Fibroblast of lung (primary cell): ENCODE measurements at regions not wholly inside any gene's neighbourhood (a gene's known extent, or its start where the extent isn't known, plus 50 kb on each side); places are given as distances from the start of the nearest gene placed in this dataset.

Experiments
- DNase-seq, 2 donors: peaks; one replicate each; pipeline versions ENCODE4 v3.0.0 to v3.0.0-alpha.2; 2010; ENCODE audit warnings: low read depth in 2 of 2
- H2AFZ ChIP-seq: 2 replicates; pipeline ENCODE4 v1.5.1; 2012; ENCODE audit warnings: low read length, control low read depth, inconsistent platforms
- H3K27ac ChIP-seq: 2 replicates; pipeline ENCODE4 v1.5.1; 2011; ENCODE audit warnings: low read length, control low read depth; ENCODE audit not compliant: insufficient read depth
- H3K27me3 ChIP-seq: 2 replicates; pipeline ENCODE4 v1.5.1; 2011; ENCODE audit warnings: mild to moderate bottlenecking, low read length; ENCODE audit not compliant: control insufficient read depth, insufficient read depth
- H3K36me3 ChIP-seq: 2 replicates; pipeline ENCODE4 v1.5.1; 2011; ENCODE audit warnings: low read length; ENCODE audit not compliant: control insufficient read depth, insufficient read depth
- H3K4me1 ChIP-seq: 2 replicates; pipeline ENCODE4 v1.5.1; 2011; ENCODE audit warnings: low read length; ENCODE audit not compliant: control insufficient read depth, insufficient read depth; ENCODE audit errors: extremely low read depth
- H3K4me2 ChIP-seq: 2 replicates; pipeline ENCODE4 v1.5.1; 2011; ENCODE audit warnings: low read length, control low read depth; ENCODE audit not compliant: insufficient read depth; ENCODE audit errors: extremely low read depth
- H3K4me3 ChIP-seq, 4 experiments: fragments of 200-600 bp in 1 of 4; sonication (generic) in 1 of 4; replicated peaks in 1 of 4; 2 replicates each; pipeline ENCODE4 v1.5.1; 2011 to 2016; ENCODE audit warnings: low read length in 4 of 4, low read depth in 3 of 4, mild to moderate bottlenecking in 3 of 4, control low read depth in 2 of 4, inconsistent platforms in 1 of 4, mixed read lengths in 1 of 4; ENCODE audit not compliant: insufficient read depth in 1 of 4; ENCODE audit errors: control extremely low read depth in 1 of 4
- H3K79me2 ChIP-seq: 2 replicates; pipeline ENCODE4 v1.5.1; 2012; ENCODE audit warnings: mild to moderate bottlenecking, low read length, inconsistent platforms; ENCODE audit not compliant: control insufficient read depth, insufficient read depth
- H3K9ac ChIP-seq: 2 replicates; pipeline ENCODE4 v1.5.1; 2011; ENCODE audit warnings: mild to moderate bottlenecking, low read length, control low read depth; ENCODE audit not compliant: insufficient read depth
- H3K9me3 ChIP-seq: 2 replicates; pipeline ENCODE4 v1.5.1; 2012; ENCODE audit warnings: low read depth, low read length; ENCODE audit not compliant: control insufficient read depth, insufficient read depth
- H4K20me1 ChIP-seq: 2 replicates; pipeline ENCODE4 v1.5.1; 2011; ENCODE audit warnings: low read length; ENCODE audit not compliant: control insufficient read depth, insufficient read depth; ENCODE audit errors: extremely low read depth
- CTCF ChIP-seq, 2 donors: IDR thresholded peaks in 1 of 2; conservative IDR thresholded peaks in 1 of 2; 1 replicate in 1 of 2; 2 replicates in 1 of 2; pipeline ENCODE4 v1.5.1; 2011 to 2012; ENCODE audit warnings: low read length in 2 of 2, control low read depth in 1 of 2, inconsistent platforms in 1 of 2, low read depth in 1 of 2, mild to moderate bottlenecking in 1 of 2
- EZH2 ChIP-seq: IDR thresholded peaks from 2 replicates; pipeline ENCODE4 v1.5.1; 2012; ENCODE audit warnings: low read length, control low read depth, mild to moderate bottlenecking; ENCODE audit errors: missing control alignments

DNA sequence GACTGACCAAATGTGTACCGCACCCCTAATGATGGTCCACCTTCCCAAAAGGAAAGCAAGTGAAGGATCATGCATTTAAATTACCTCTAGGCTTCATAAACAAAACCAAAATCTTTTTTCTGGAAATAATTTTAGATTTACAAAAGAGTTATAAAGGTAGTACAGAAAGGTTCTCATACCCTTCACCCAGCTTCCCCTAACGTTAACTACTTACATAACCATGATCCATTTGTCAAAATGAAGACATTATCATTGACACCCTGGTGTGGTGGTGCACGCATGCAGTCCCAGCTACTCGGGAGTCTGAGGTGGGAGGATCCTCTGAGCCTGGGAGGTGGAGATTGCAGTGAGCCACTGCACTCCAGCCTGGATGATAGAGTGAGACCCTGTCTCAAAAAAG lies 75.1 kb upstream of the TCF7L2 start:
- TF ChIP-seq EZH2 (no peak), CTCF (conservative IDR thresholded peaks at IDR 0.05 in 1 of 2, IDR thresholded peaks at IDR 0.05 in 1 of 2; ENCODE audit: low read depth in 1 of 2, low read length in 2 of 2) (no peak)
- H3K27ac ChIP-seq, result no peak overlapping the region
- H3K79me2 ChIP-seq, result no peaks in the 10 kb centered on the region
- no peak for DNase-seq
- no peaks in the 10 kb centered on the region for H4K20me1 ChIP-seq
- no peaks in the 10 kb centered on the region for H3K9me3 ChIP-seq
- H3K4me3 ChIP-seq, result no peak overlapping the region
- no peaks in the 10 kb centered on the region for H3K4me1 ChIP-seq
- H2AFZ ChIP-seq, result no peak overlapping the region
- no peak overlapping the region for H3K4me2 ChIP-seq
- H3K9ac ChIP-seq, result no peak overlapping the region
- no peaks in the 10 kb centered on the region for H3K36me3 ChIP-seq
- H3K27me3 ChIP-seq, result no peaks in the 10 kb centered on the region

DNA sequence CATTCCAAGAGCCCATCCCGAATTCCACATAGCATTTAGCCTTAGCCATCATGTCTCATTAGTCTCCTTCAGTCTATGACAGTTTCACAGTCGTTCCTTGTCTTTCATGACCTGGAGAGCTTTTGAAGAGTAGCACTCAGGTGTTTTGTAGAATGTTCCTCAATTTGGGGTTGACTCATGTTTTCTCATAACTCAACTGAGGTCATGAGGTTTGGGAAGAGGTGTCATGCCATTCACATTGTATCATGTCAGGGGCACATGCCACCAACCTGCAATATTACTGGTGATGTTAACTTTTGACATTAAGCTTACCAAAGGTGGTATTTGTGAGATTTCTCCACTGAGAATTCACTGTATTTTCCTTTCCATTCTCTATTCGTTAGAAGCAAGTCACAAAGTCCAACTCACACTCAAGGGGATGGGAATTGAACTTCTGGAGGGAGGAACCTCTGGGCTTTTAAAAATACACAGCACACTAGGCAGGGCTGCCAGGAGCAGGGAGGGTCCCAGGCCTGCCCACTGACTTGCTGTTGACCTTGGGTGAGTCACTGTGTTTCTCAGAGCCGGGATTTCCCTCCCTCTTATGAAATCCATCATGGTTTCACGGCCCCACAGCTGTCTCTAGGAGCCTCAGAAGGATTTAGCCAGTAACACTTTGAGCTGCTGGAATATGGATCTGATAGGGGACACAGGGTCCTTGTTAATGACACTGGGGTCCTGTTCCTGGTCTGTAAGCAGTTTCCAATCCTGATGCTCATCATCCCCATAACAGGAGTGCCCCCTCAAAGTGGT lies 74.4 kb upstream of the TCF7L2 start:
- Histone ChIP-seq H3K9me3 (no peaks in the 10 kb centered on the region), H3K9ac (no peak overlapping the region), H3K27me3 (no peaks in the 10 kb centered on the region), H3K4me3 (no peak overlapping the region), H3K79me2 (no peaks in the 10 kb centered on the region), H3K4me2 (no peak overlapping the region), H4K20me1 (no peaks in the 10 kb centered on the region), H3K4me1 (no peaks in the 10 kb centered on the region), H3K27ac (no peak overlapping the region), H2AFZ (no peak overlapping the region), H3K36me3 (no peaks in the 10 kb centered on the region)
- no peak for TF ChIP-seq EZH2
- peak; percentile 75 to 89 for DNase-seq

GRCh38 chr10:112880633-112881530 lies 69.2 kb upstream of the TCF7L2 start:
- no peak for DNase-seq
- H2AFZ ChIP-seq, result no peak overlapping the region
- no peak for TF ChIP-seq EZH2
- no peak for TF ChIP-seq CTCF (conservative IDR thresholded peaks at IDR 0.05 in 1 of 2, IDR thresholded peaks at IDR 0.05 in 1 of 2; ENCODE audit: low read depth in 1 of 2, low read length in 2 of 2)
- no peaks in the 10 kb centered on the region for H3K27me3 ChIP-seq
- no peaks in the 10 kb centered on the region for H4K20me1 ChIP-seq
- H3K4me2 ChIP-seq, result no peak overlapping the region
- no peak overlapping the region for H3K4me3 ChIP-seq
- H3K4me1 ChIP-seq, result no peaks in the 10 kb centered on the region
- H3K36me3 ChIP-seq, result no peaks in the 10 kb centered on the region
- H3K9me3 ChIP-seq, result no peaks in the 10 kb centered on the region
- H3K79me2 ChIP-seq, result no peaks in the 10 kb centered on the region
- H3K9ac ChIP-seq, result no peak overlapping the region
- H3K27ac ChIP-seq, result no peak overlapping the region
